OCI-LY1 (cell line): ENCODE measurements at regions not wholly inside any gene's neighbourhood (a gene's known extent, or its start where the extent isn't known, plus 50 kb on each side); places are given as distances from the start of the nearest gene placed in this dataset.

Experiments
- EZH2 ChIP-seq: fragments of 200-600 bp; sonication (generic), shearing (Covaris generic); IDR thresholded peaks from 2 replicates; pipeline ENCODE4 v1.8.0; 2017; ENCODE audit warnings: borderline replicate concordance, mixed run types, mild to moderate bottlenecking, antibody characterized with exemption, low read length, moderate library complexity, mixed read lengths
- TF ChIP-seq, protein P1 (sequence below): fragments of 200-600 bp; sonication (generic), shearing (Covaris generic); IDR thresholded peaks from 2 replicates; pipeline ENCODE4 v1.5.1; 2017; ENCODE audit warnings: mild to moderate bottlenecking, antibody characterized with exemption, low read length, moderate library complexity, mixed read lengths

DNA sequence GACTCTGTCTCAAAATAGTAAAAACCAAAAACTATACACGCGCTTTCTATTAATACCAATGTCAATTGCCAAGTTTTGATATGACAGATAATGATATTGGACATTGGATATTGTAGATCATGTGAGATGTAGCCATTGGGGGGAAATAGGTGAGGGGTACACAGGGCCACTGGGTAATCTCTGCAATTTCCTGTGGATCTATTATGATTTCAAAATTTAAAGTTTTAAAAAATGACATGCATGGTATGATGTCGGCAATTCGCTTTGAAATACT, 266.0 kb downstream of the PARN start:
- TF ChIP-seq, protein P1, sequence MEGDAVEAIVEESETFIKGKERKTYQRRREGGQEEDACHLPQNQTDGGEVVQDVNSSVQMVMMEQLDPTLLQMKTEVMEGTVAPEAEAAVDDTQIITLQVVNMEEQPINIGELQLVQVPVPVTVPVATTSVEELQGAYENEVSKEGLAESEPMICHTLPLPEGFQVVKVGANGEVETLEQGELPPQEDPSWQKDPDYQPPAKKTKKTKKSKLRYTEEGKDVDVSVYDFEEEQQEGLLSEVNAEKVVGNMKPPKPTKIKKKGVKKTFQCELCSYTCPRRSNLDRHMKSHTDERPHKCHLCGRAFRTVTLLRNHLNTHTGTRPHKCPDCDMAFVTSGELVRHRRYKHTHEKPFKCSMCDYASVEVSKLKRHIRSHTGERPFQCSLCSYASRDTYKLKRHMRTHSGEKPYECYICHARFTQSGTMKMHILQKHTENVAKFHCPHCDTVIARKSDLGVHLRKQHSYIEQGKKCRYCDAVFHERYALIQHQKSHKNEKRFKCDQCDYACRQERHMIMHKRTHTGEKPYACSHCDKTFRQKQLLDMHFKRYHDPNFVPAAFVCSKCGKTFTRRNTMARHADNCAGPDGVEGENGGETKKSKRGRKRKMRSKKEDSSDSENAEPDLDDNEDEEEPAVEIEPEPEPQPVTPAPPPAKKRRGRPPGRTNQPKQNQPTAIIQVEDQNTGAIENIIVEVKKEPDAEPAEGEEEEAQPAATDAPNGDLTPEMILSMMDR = no peak
- TF ChIP-seq EZH2 = no peak
